PFSK-1 (cell line): ENCODE measurements at regions not wholly inside any gene's neighbourhood (a gene's known extent, or its start where the extent isn't known, plus 50 kb on each side); places are given as distances from the start of the nearest gene placed in this dataset.

Source experiments
- FOXP2 ChIP-seq: optimal IDR thresholded peaks from 2 replicates; pipeline ENCODE3; 2011; ENCODE audit warnings: borderline replicate concordance, control low read depth, inconsistent platforms; ENCODE audit not compliant: insufficient read depth; ENCODE audit errors: extremely low read length, extremely low read depth
- POLR2AphosphoS5 ChIP-seq: IDR thresholded peaks from 2 replicates; pipeline ENCODE4 v1.6.1; 2012; ENCODE audit warnings: low read depth, mild to moderate bottlenecking, control low read depth, low read length, moderate library complexity
- REST ChIP-seq, 2 experiments: IDR thresholded peaks; 2 replicates each; pipeline versions ENCODE4 v1.6.1 to v1.8.0; 2011 to 2012; ENCODE audit warnings: low read depth in 2 of 2, low read length in 2 of 2, control low read depth in 1 of 2, inconsistent platforms in 1 of 2, mild to moderate bottlenecking in 1 of 2, moderate library complexity in 1 of 2; ENCODE audit not compliant: insufficient read depth in 1 of 2
- SIN3A ChIP-seq: IDR thresholded peaks from 2 replicates; pipeline ENCODE4 v1.6.1; 2012; ENCODE audit warnings: mild to moderate bottlenecking, low read length, moderate library complexity, borderline replicate concordance; ENCODE audit not compliant: insufficient read depth
- TAF1 ChIP-seq: IDR thresholded peaks from 2 replicates; pipeline ENCODE4 v1.6.1; 2012; ENCODE audit warnings: low read length, control low read depth, borderline replicate concordance; ENCODE audit not compliant: insufficient read depth

- TF ChIP-seq FOXP2 = no peak
- TF ChIP-seq TAF1 = no peak
- TF ChIP-seq POLR2AphosphoS5 = no peak
Measured at GRCh38 chr5:111656580-111656979, 100.4 kb downstream of the NREP start.

GRCh38 chr5:111655169-111655924, 101.6 kb downstream of the NREP start:
- TF ChIP-seq SIN3A = no peak
- no peak for TF ChIP-seq FOXP2
- TF ChIP-seq REST (IDR thresholded peaks at IDR 0.05; ENCODE audit: insufficient read depth in 1 of 2, low read depth in 2 of 2, low read length in 2 of 2) = no peak
- TF ChIP-seq TAF1 = no peak
- no peak for TF ChIP-seq POLR2AphosphoS5

- TF ChIP-seq REST (IDR thresholded peaks at IDR 0.05; ENCODE audit: insufficient read depth in 1 of 2, low read depth in 2 of 2, low read length in 2 of 2) = no peak
- TF ChIP-seq SIN3A = no peak
- TF ChIP-seq FOXP2 = no peak
- TF ChIP-seq TAF1 = no peak
- no peak for TF ChIP-seq POLR2AphosphoS5
Measured at GRCh38 chr5:111653408-111653807, 103.6 kb downstream of the NREP start.

GRCh38 chr5:111649516-111649915, 107.5 kb downstream of the NREP start:
- TF ChIP-seq TAF1 (no peak), FOXP2 (no peak), SIN3A (no peak), REST (IDR thresholded peaks at IDR 0.05; ENCODE audit: insufficient read depth in 1 of 2, low read depth in 2 of 2, low read length in 2 of 2) (no peak), POLR2AphosphoS5 (no peak)

GRCh38 chr5:111645303-111645838, 111.6 kb downstream of the NREP start:
- TF ChIP-seq TAF1 (no peak), SIN3A (no peak), POLR2AphosphoS5 (no peak), FOXP2 (no peak)

GRCh38 chr5:111643499-111643898, 113.5 kb downstream of the NREP start:
- TF ChIP-seq FOXP2 (no peak), SIN3A (no peak), TAF1 (no peak), POLR2AphosphoS5 (no peak), REST (IDR thresholded peaks at IDR 0.05; ENCODE audit: insufficient read depth in 1 of 2, low read depth in 2 of 2, low read length in 2 of 2) (no peak)
